NCI-H128 (cell line): ENCODE measurements at regions not wholly inside any gene's neighbourhood (a gene's known extent, or its start where the extent isn't known, plus 50 kb on each side); places are given as distances from the start of the nearest gene placed in this dataset.
"Not testable (repeated sequence)": the region's sequence is repeated elsewhere in the genome, so short reads cannot be mapped to it uniquely, and the experiment has no call there.

Experiments used
- DNase-seq: peaks from one replicate; lab custom pipeline; 2025; ENCODE audit not compliant: unreplicated experiment; lab: John Stamatoyannopoulos, UW

DNA sequence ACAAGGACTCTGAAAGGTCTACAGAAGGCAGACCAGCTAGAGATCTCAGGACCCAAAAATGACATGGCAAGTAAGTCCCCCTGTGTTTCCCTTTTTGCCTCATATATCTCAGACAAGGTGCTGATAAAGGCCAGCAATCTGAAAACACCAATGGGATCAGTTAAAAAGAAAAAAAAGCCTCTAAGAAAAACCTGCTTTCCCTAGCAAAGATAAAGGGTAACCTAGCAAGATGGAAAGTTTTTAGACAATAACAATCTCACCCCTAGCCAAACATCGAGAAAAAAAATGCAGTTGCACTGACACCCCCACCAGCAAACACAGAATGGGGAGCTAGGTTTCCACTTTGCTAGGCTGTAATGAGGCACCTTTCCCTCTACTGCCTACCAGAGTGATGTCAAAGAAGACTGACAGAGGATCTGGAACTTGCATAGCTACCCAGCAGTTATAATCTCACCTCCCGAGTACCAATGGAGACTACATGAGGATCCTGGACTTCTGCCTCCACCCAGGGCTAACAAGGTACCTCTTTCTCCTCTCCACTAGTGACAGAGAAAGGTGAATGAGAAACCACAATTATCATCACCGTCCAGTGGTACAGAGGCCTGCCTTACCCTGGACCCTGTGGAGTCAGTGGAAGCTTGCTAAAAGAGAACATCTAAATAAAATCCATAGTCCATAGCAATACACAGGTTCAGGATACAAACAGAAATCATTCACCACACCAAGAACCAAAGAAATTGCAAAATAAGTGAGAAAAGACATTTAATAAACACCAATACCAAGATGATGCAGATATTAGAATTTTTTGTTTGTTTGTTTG is 240.8 kb downstream of the ARHGAP12 start:
- no peak for DNase-seq

- no peak for DNase-seq
Observed at GRCh38 chr10:31686599-31686998, 242.0 kb downstream of the ARHGAP12 start.

DNA sequence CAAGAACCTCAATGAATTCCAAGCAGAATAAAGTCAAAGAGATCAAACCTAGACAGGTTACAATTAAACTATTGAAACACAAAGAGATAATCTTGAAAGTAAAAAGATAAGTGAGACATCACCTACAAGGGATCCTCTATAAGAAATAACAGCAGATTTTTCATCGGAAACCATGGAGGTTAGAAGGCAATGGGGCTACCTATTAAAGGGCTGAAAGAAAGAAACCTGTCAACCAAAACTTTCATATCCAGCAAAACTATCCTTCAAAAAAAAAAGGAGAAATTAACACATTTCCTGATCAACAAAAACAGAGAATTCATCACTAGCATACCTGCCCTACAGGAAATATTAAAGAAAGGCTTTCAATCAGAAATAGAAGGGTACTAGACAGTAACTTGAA is 244.9 kb downstream of the ARHGAP12 start:
- no peak for DNase-seq

GRCh38 chr10:31679936-31680335 is 248.7 kb downstream of the ARHGAP12 start:
- DNase-seq, result no peak

- no peak for DNase-seq
Observed at GRCh38 chr10:31678575-31679516, 249.8 kb downstream of the ARHGAP12 start.

- no peak for DNase-seq
Observed at GRCh38 chr10:31678139-31678536, 250.5 kb downstream of the ARHGAP12 start.

GRCh38 chr10:31677195-31678138 is 251.2 kb downstream of the ARHGAP12 start:
- no peak for DNase-seq

DNA sequence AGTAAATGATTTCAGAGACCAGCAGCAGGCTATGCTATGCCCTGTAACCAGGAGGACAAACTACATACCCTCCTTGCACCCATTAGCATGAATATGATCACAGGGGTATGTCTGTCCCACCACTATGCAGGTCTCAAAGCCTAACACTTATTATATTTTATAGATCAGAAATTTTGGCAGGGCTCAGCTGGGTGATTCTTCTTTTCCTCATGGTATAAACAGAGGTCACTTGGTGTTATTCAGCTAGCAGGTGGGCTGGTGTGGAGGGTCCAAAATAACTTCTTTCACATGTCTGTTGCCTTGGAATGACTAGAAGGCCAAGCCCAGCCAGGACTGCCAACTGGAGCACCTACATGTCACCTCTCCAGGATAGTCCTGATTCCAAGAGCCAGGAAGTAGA is 252.9 kb downstream of the ARHGAP12 start:
- no peak for DNase-seq

- DNase-seq, result no peak
Observed at GRCh38 chr10:31669357-31669756, 259.3 kb downstream of the ARHGAP12 start.

DNA sequence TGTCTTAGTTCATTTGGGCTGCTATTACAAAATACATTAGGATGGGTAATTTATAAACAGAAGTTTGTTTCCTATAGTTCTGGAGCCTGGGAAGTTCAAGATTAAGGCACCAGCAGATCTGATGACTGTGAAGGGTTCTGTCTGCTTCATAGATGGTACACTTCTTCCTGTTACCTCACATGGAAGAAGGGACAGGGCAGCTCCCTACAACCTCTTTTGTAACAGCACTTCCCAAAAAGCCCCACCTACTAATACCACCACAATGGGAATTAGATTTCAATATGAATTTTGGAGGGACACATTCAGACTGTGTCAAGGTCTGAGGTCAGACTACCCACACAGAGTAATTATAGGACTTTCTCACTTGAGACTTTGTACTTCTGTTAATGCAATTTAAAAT is 260.3 kb downstream of the ARHGAP12 start:
- DNase-seq, result no peak

GRCh38 chr10:31665764-31666279 is 262.8 kb downstream of the ARHGAP12 start:
- DNase-seq, result not testable (repeated sequence)

- no peak for DNase-seq
Observed at GRCh38 chr10:31664803-31665202, 263.8 kb downstream of the ARHGAP12 start.

GRCh38 chr10:31664071-31664470 is 264.6 kb downstream of the ARHGAP12 start:
- not testable (repeated sequence) for DNase-seq

DNA sequence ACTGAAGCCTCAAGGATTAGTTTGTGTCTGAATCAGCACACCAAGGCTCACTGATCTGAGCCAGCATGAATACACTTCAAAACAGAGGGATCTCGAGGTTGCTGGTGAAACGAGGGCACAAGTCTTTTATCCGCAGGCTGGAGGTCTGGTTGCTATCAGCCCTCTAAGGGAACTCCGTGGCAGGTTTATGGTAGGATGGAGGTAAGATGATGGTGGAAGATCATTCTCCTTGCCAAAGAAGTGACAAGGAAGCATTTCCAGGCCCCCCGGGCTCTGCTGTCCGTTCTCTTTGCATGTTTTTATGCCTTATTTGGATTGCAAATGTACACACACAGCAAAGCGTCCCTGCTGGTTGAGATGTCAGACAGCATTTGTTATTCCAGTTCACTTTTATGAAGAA is 268.3 kb downstream of the ARHGAP12 start:
- no peak for DNase-seq

DNA sequence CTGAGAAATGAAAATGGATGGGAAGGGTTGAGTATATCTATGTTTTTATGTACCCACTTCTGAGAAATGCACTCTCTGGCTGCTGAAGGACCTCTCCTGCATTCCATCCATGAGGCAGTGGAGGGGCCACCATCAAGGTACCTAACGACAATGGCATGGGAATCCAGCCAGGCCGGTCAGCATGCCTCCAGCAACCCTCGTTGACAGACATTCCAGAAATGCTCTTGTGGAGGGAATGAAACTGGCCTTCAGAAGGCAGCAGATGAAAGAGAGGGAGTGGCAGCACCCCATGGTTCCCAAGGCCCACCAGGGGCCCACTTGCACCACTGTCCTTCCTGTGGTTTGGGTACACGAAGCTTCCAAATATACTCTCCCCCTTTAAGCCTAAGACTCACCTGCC is 269.0 kb downstream of the ARHGAP12 start:
- no peak for DNase-seq

- no peak for DNase-seq
Observed at GRCh38 chr10:31657434-31657872, 271.2 kb downstream of the ARHGAP12 start.

- no peak for DNase-seq
Observed at GRCh38 chr10:31656851-31657433, 271.7 kb downstream of the ARHGAP12 start.

GRCh38 chr10:31652038-31652437 is 276.6 kb downstream of the ARHGAP12 start:
- no peak for DNase-seq

DNA sequence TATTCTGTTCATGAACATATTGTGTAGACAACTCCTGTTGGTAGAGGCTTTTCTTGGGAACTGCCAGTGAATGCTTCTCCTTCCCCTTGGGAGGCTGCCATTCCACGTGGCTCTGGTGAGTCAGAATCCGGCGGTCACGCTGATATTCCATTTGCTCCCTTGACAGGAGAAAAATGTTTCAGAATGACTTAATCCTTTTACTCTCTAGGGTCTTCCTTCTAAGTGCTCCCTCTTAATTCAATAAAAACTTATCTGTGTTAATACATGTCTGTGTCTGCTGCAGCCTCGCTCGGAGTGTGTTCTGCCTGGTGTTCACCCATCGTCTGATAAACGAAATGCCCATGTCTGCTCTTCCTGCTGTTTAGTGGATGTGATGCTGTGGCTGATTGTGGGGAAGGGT is 278.6 kb downstream of the ARHGAP12 start:
- no peak for DNase-seq

DNA sequence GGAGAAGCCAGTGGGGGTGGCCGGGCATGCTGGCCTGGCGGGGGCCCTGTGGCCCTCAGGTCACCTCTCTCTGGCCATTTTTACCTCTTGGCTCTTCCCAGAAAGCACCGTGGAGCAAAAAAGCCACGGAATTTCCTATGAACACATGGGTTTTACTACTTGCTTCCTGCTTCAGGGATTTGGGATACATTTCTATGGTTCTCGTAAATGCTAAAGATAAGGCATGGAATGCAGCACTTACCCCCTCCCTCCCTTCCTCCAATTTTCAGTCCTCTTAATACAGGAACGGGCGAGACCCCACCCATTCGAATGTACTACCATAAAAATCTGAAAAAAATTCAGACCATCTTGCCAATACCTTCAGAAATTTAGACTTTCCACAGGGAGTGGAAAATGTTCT is 279.7 kb downstream of the ARHGAP12 start:
- no peak for DNase-seq
